Karpas-422 (cell line): ENCODE measurements at regions not wholly inside any gene's neighbourhood (a gene's known extent, or its start where the extent isn't known, plus 50 kb on each side); places are given as distances from the start of the nearest gene placed in this dataset.

Experiments used
- DNase-seq: peaks from one replicate; pipeline ENCODE4 v3.0.0-alpha.2; 2015
- H2AFZ ChIP-seq: fragments of 200-600 bp; sonication (generic); 2 replicates; pipeline ENCODE4 v1.6.1; 2014; ENCODE audit warnings: antibody characterized with exemption, low read length, mixed read lengths
- H3K27ac ChIP-seq: fragments of 200-600 bp; sonication (generic); 2 replicates; pipeline ENCODE4 v1.5.1; 2014; ENCODE audit warnings: mild to moderate bottlenecking, low read length, moderate library complexity
- H3K27me3 ChIP-seq: fragments of 200-600 bp; sonication (generic); 2 replicates; pipeline ENCODE4 v1.6.1; 2014; ENCODE audit warnings: low read length, mixed read lengths
- H3K36me3 ChIP-seq: fragments of 200-600 bp; sonication (generic); 2 replicates; pipeline ENCODE4 v1.6.1; 2014; ENCODE audit warnings: low read length, mixed read lengths; ENCODE audit not compliant: insufficient read depth
- H3K4me1 ChIP-seq: fragments of 200-600 bp; sonication (generic); 2 replicates; pipeline ENCODE4 v1.6.1; 2014; ENCODE audit warnings: mild to moderate bottlenecking, low read length, mixed read lengths
- H3K4me2 ChIP-seq: fragments of 200-600 bp; sonication (generic); 2 replicates; pipeline ENCODE4 v1.6.1; 2014; ENCODE audit warnings: low read length, low read depth, mild to moderate bottlenecking; ENCODE audit not compliant: poor library complexity, severe bottlenecking
- H3K4me3 ChIP-seq: fragments of 200-600 bp; sonication (generic); 2 replicates; pipeline ENCODE4 v1.5.1; 2014; ENCODE audit warnings: mild to moderate bottlenecking, antibody characterized with exemption, low read length, mixed read lengths
- H3K79me2 ChIP-seq: fragments of 200-600 bp; sonication (generic); 2 replicates; pipeline ENCODE4 v1.6.1; 2014; ENCODE audit warnings: mild to moderate bottlenecking, low read length, mixed read lengths
- H3K9ac ChIP-seq: fragments of 200-600 bp; sonication (generic); 2 replicates; pipeline ENCODE4 v1.6.0; 2014; ENCODE audit warnings: low read length
- H3K9me2 ChIP-seq: fragments of 200-600 bp; sonication (generic), shearing (Covaris generic); replicated peaks from 2 replicates; pipeline ENCODE4 v1.6.0; 2014; ENCODE audit warnings: mild to moderate bottlenecking, low read length, moderate library complexity; ENCODE audit not compliant: insufficient read depth
- H3K9me3 ChIP-seq: fragments of 300-700, 200-600 bp; sonication (generic); 2 replicates; pipeline ENCODE4 v1.6.1; 2014; ENCODE audit warnings: low read length, mixed read lengths
- H4K20me1 ChIP-seq: fragments of 200-600 bp; sonication (generic); 2 replicates; pipeline ENCODE4 v1.6.1; 2014; ENCODE audit warnings: mild to moderate bottlenecking, antibody characterized with exemption, low read length, low read depth; ENCODE audit not compliant: insufficient read depth

DNA sequence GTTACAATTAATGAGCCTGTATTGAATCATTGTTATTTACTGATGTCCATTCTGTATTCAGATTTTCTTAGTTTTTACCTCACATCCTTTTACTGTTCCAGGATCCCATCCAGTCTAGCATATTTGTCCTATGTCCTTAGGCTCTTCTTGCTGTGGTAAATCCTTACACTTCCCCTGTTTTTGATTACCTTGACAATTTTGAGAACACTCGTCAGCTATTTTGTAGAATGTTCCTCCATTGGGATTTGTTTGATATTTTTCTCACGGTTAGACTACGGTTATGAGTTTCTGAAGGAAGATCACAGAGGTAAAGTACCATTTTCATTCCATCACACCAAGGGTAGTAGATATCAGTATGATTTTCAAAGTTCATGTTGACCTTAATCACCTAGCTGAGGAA is 202.3 kb downstream of the AKAIN1 start:
- H3K27ac ChIP-seq: no peak overlapping the region

GRCh38 chr18:4987452-4988405 is 209.3 kb downstream of the AKAIN1 start:
- no peak overlapping the region for H3K9ac ChIP-seq

More for the DNA sequence above, 202.3 kb downstream of the AKAIN1 start:
- H3K9ac ChIP-seq: no peak overlapping the region
- H3K4me2 ChIP-seq: no peak overlapping the region
- no peak overlapping the region for H2AFZ ChIP-seq
- no peaks in the 10 kb centered on the region for H3K9me2 ChIP-seq
- H3K4me3 ChIP-seq: no peak overlapping the region
- DNase-seq: no peak
- H3K4me1 ChIP-seq: no peaks in the 10 kb centered on the region
- H3K27me3 ChIP-seq: no peaks in the 10 kb centered on the region
- H3K9me3 ChIP-seq: peaks cover 4% of the 10 kb centered on the region; the same call in 1 of the 2 replicates
- H3K36me3 ChIP-seq: no peaks in the 10 kb centered on the region
- no peaks in the 10 kb centered on the region for H3K79me2 ChIP-seq
- H4K20me1 ChIP-seq: no peaks in the 10 kb centered on the region

DNA sequence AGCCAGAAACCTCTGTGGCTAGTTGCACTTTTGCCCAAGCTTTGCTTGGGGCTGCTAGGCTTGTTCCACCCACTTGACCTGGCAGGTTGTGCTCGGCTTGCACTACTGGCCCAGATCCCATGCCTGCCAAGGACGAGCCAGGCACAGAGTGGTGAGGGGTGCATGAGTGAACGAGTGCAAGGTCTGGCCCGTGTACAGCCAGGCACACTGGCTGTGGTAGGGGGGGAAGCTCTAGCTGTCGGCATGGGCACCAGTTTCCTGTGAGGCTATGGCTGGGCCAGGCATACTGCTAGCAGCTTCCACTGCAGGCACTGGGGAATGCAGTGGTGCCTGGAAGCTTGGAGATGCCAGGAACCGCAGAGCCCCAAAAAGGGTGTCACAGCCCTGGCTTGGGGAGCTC is 210.4 kb downstream of the AKAIN1 start:
- DNase-seq: no peak
- no peaks in the 10 kb centered on the region for H4K20me1 ChIP-seq
- no peak overlapping the region for H3K4me3 ChIP-seq
- H3K27me3 ChIP-seq: no peaks in the 10 kb centered on the region
- H3K9ac ChIP-seq: no peak overlapping the region
- H2AFZ ChIP-seq: no peak overlapping the region
- H3K36me3 ChIP-seq: no peaks in the 10 kb centered on the region
- no peaks in the 10 kb centered on the region for H3K79me2 ChIP-seq
- H3K4me2 ChIP-seq: no peak overlapping the region
- H3K9me3 ChIP-seq: no peaks in the 10 kb centered on the region
- H3K27ac ChIP-seq: no peak overlapping the region
- no peaks in the 10 kb centered on the region for H3K9me2 ChIP-seq
- H3K4me1 ChIP-seq: no peaks in the 10 kb centered on the region

More at GRCh38 chr18:4987452-4988405, 209.3 kb downstream of the AKAIN1 start:
- Histone ChIP-seq H3K4me3 (no peak overlapping the region), H3K4me2 (no peak overlapping the region), H3K36me3 (no peaks in the 10 kb centered on the region), H3K27me3 (no peaks in the 10 kb centered on the region), H3K4me1 (no peaks in the 10 kb centered on the region), H3K79me2 (no peaks in the 10 kb centered on the region), H3K27ac (no peak overlapping the region), H2AFZ (no peak overlapping the region), H3K9me2 (no peaks in the 10 kb centered on the region), H4K20me1 (no peaks in the 10 kb centered on the region), H3K9me3 (no peaks in the 10 kb centered on the region; the same call in 1 of the 2 replicates)
- DNase-seq: no peak

- no peaks in the 10 kb centered on the region for H3K4me1 ChIP-seq
- no peaks in the 10 kb centered on the region for H4K20me1 ChIP-seq
- no peaks in the 10 kb centered on the region for H3K36me3 ChIP-seq
- no peaks in the 10 kb centered on the region for H3K27me3 ChIP-seq
- H3K27ac ChIP-seq: no peak overlapping the region
- H3K9me3 ChIP-seq: no peaks in the 10 kb centered on the region
- no peak overlapping the region for H2AFZ ChIP-seq
- no peak overlapping the region for H3K9ac ChIP-seq
- no peaks in the 10 kb centered on the region for H3K79me2 ChIP-seq
- DNase-seq: no peak
- H3K4me3 ChIP-seq: no peak overlapping the region
- H3K4me2 ChIP-seq: no peak overlapping the region
- no peaks in the 10 kb centered on the region for H3K9me2 ChIP-seq
These were observed 211.0 kb downstream of the AKAIN1 start for GRCh38 chr18:4986066-4986465.

GRCh38 chr18:4961121-4961909 is 235.7 kb downstream of the AKAIN1 start:
- no peaks in the 10 kb centered on the region for H3K9me2 ChIP-seq
- no peak for DNase-seq
- no peak overlapping the region for H3K4me3 ChIP-seq
- no peak overlapping the region for H3K27ac ChIP-seq
- no peak overlapping the region for H3K9ac ChIP-seq
- no peaks in the 10 kb centered on the region for H3K27me3 ChIP-seq
- H3K79me2 ChIP-seq: no peaks in the 10 kb centered on the region
- H2AFZ ChIP-seq: no peak overlapping the region
- no peaks in the 10 kb centered on the region for H3K4me1 ChIP-seq
- H3K36me3 ChIP-seq: no peaks in the 10 kb centered on the region
- H3K4me2 ChIP-seq: no peak overlapping the region
- no peaks in the 10 kb centered on the region for H3K9me3 ChIP-seq
- H4K20me1 ChIP-seq: no peaks in the 10 kb centered on the region

- no peak overlapping the region for H3K4me3 ChIP-seq
- no peak for DNase-seq
These were observed 236.5 kb downstream of the AKAIN1 start for GRCh38 chr18:4960578-4960977.

GRCh38 chr18:4931209-4931608 is 265.8 kb downstream of the AKAIN1 start:
- no peak overlapping the region for H2AFZ ChIP-seq
- no peak overlapping the region for H3K4me3 ChIP-seq
- H3K27me3 ChIP-seq: no peaks in the 10 kb centered on the region

More at GRCh38 chr18:4960578-4960977, 236.5 kb downstream of the AKAIN1 start:
- H3K27me3 ChIP-seq: no peaks in the 10 kb centered on the region
- H3K79me2 ChIP-seq: no peaks in the 10 kb centered on the region
- no peaks in the 10 kb centered on the region for H4K20me1 ChIP-seq
- H3K4me2 ChIP-seq: no peak overlapping the region
- no peaks in the 10 kb centered on the region for H3K36me3 ChIP-seq
- no peaks in the 10 kb centered on the region for H3K9me3 ChIP-seq
- no peak overlapping the region for H2AFZ ChIP-seq
- no peaks in the 10 kb centered on the region for H3K4me1 ChIP-seq
- no peak overlapping the region for H3K27ac ChIP-seq
- no peaks in the 10 kb centered on the region for H3K9me2 ChIP-seq
- no peak overlapping the region for H3K9ac ChIP-seq

GRCh38 chr18:4921548-4921947 is 275.5 kb downstream of the AKAIN1 start:
- H3K9me2 ChIP-seq: no peaks in the 10 kb centered on the region
- no peaks in the 10 kb centered on the region for H4K20me1 ChIP-seq
- DNase-seq: no peak
- H3K4me1 ChIP-seq: no peaks in the 10 kb centered on the region
- no peaks in the 10 kb centered on the region for H3K27me3 ChIP-seq
- no peak overlapping the region for H3K27ac ChIP-seq
- H3K9me3 ChIP-seq: no peaks in the 10 kb centered on the region
- H3K79me2 ChIP-seq: no peaks in the 10 kb centered on the region
- H3K36me3 ChIP-seq: no peaks in the 10 kb centered on the region
- H3K9ac ChIP-seq: no peak overlapping the region
- no peak overlapping the region for H2AFZ ChIP-seq
- H3K4me2 ChIP-seq: no peak overlapping the region
- H3K4me3 ChIP-seq: no peak overlapping the region

More at GRCh38 chr18:4931209-4931608, 265.8 kb downstream of the AKAIN1 start:
- no peak for DNase-seq
- Histone ChIP-seq H3K9me2 (no peaks in the 10 kb centered on the region), H3K27ac (no peak overlapping the region), H3K4me2 (no peak overlapping the region), H3K79me2 (no peaks in the 10 kb centered on the region), H3K4me1 (no peaks in the 10 kb centered on the region), H3K36me3 (no peaks in the 10 kb centered on the region), H4K20me1 (no peaks in the 10 kb centered on the region), H3K9ac (no peak overlapping the region), H3K9me3 (peaks cover 5% of the 10 kb centered on the region; the same call in 1 of the 2 replicates)
